HFF-Myc (cell line): ENCODE measurements at regions not wholly inside any gene's neighbourhood (a gene's known extent, or its start where the extent isn't known, plus 50 kb on each side); places are given as distances from the start of the nearest gene placed in this dataset.

Experiments
- DNase-seq: peaks from one replicate; pipeline ENCODE4 v3.0.0-alpha.2; 2011; ENCODE audit warnings: low read depth; ENCODE audit errors: extremely low read depth
- H3K4me3 ChIP-seq: replicated peaks from 2 replicates; pipeline ENCODE4 v1.5.1; 2011; ENCODE audit warnings: low read depth, mild to moderate bottlenecking, control low read depth, low read length
- CTCF ChIP-seq: IDR thresholded peaks from 2 replicates; pipeline ENCODE4 v1.5.1; 2012; ENCODE audit warnings: mild to moderate bottlenecking, low read depth, low read length, control low read depth; ENCODE audit errors: missing control alignments

- TF ChIP-seq CTCF = no peak
- DNase-seq = peak; percentile 75
- H3K4me3 ChIP-seq = no peak overlapping the region
Observed at GRCh38 chr2:19659024-19659792, 242.6 kb downstream of the TTC32 start.

- DNase-seq = no peak
- TF ChIP-seq CTCF = no peak
- no peak overlapping the region for H3K4me3 ChIP-seq
Observed at GRCh38 chr2:19656011-19656410, 245.8 kb downstream of the TTC32 start.

- DNase-seq = no peak
- no peak for TF ChIP-seq CTCF
- H3K4me3 ChIP-seq = no peak overlapping the region
Observed at GRCh38 chr2:19654310-19655090, 247.3 kb downstream of the TTC32 start.

- no peak for TF ChIP-seq CTCF
- DNase-seq = no peak
- H3K4me3 ChIP-seq = no peak overlapping the region
Observed at GRCh38 chr2:19653509-19653908, 248.3 kb downstream of the TTC32 start.

- no peak for DNase-seq
- no peak overlapping the region for H3K4me3 ChIP-seq
- no peak for TF ChIP-seq CTCF
Observed at GRCh38 chr2:19652811-19653210, 249.0 kb downstream of the TTC32 start.

- TF ChIP-seq CTCF = no peak
- DNase-seq = no peak
- no peak overlapping the region for H3K4me3 ChIP-seq
Observed at GRCh38 chr2:19651466-19651865, 250.3 kb downstream of the TTC32 start.
